Spleen (tissue), 7 donors: ENCODE measurements at regions not wholly inside any gene's neighbourhood (a gene's known extent, or its start where the extent isn't known, plus 50 kb on each side); places are given as distances from the start of the nearest gene placed in this dataset.

Experiments
- CTCF ChIP-seq, 11 experiments: fragments of 200-600 bp in 7 of 11; fragments of 450-650 bp in 4 of 11; sonication (generic) in 4 of 11; IDR thresholded peaks in 8 of 11; conservative IDR thresholded peaks in 3 of 11; 1 replicate in 7 of 11; 2 replicates in 4 of 11; pipeline versions ENCODE4 v1.4.0 to v1.8.0; 2016 to 2021; ENCODE audit warnings: antibody characterized with exemption in 11 of 11, inconsistent platforms in 4 of 11, mild to moderate bottlenecking in 1 of 11
- POLR2A ChIP-seq, 3 donors: fragments of 450-650 bp; IDR thresholded peaks; one replicate each; pipeline ENCODE4 v1.5.1; 2017; ENCODE audit warnings: antibody characterized with exemption in 3 of 3, mild to moderate bottlenecking in 1 of 3
- POLR2AphosphoS5 ChIP-seq, 3 donors: sonication (generic); formaldehyde crosslinking; IDR thresholded peaks; one replicate each; pipeline ENCODE4 v1.5.1; 2017; ENCODE audit warnings: antibody characterized with exemption in 3 of 3
- donor health status: DM: no; HTN: no; CAD: no; lungs with moderate emphysema.
- donor health status: DM: no; HTN: no; CAD: no.
- donor health status: DM: no; HTN: no; CAD: no.

GRCh38 chr5:54756796-54757402 lies 228.5 kb downstream of the ESM1 start:
- no peak for TF ChIP-seq CTCF (IDR thresholded peaks at IDR 0.05 in 8 of 11, conservative IDR thresholded peaks at IDR 0.05 in 3 of 11)
- TF ChIP-seq POLR2A (IDR thresholded peaks at IDR 0.05), result no peak
- no peak for TF ChIP-seq POLR2AphosphoS5 (IDR thresholded peaks at IDR 0.05)
